OCI-LY1 (cell line): ENCODE measurements at regions not wholly inside any gene's neighbourhood (a gene's known extent, or its start where the extent isn't known, plus 50 kb on each side); places are given as distances from the start of the nearest gene placed in this dataset.
"Not testable (repeated sequence)": the region's sequence is repeated elsewhere in the genome, so short reads cannot be mapped to it uniquely, and the experiment has no call there.

Experiments used
- H2AFZ ChIP-seq: fragments of 200-600 bp; sonication (generic), shearing (Covaris generic); 2 replicates; pipeline ENCODE4 v1.6.0; 2014; ENCODE audit warnings: antibody characterized with exemption, mild to moderate bottlenecking, low read length
- H3F3A ChIP-seq: fragments of 200-600 bp; sonication (generic), shearing (Covaris generic); 2 replicates; pipeline ENCODE4 v1.6.0; 2014; ENCODE audit warnings: mild to moderate bottlenecking, antibody characterized with exemption, low read length, moderate library complexity; ENCODE audit not compliant: insufficient read depth
- H3K27ac ChIP-seq: fragments of 200-600 bp; sonication (generic); 2 replicates; pipeline ENCODE4 v1.5.1; 2014; ENCODE audit warnings: low read length, mixed run types, mild to moderate bottlenecking, low read depth; ENCODE audit not compliant: poor library complexity, severe bottlenecking
- H3K27me3 ChIP-seq: fragments of 200-600 bp; sonication (generic); 2 replicates; pipeline ENCODE4 v1.6.0; 2014; ENCODE audit warnings: antibody characterized with exemption, mild to moderate bottlenecking, low read length, moderate library complexity; ENCODE audit not compliant: insufficient read depth
- H3K36me3 ChIP-seq: fragments of 200-600 bp; sonication (generic); 2 replicates; pipeline ENCODE4 v1.6.1; 2014; ENCODE audit warnings: mild to moderate bottlenecking, antibody characterized with exemption, low read length, moderate library complexity, mixed read lengths; ENCODE audit not compliant: insufficient read depth
- H3K4me1 ChIP-seq: fragments of 200-600 bp; sonication (generic); 2 replicates; pipeline ENCODE4 v1.5.1; 2014; ENCODE audit warnings: mild to moderate bottlenecking, low read length, moderate library complexity; ENCODE audit not compliant: insufficient read depth, severe bottlenecking
- H3K4me2 ChIP-seq: fragments of 200-600 bp; sonication (generic), shearing (Covaris generic); 2 replicates; pipeline ENCODE4 v1.6.1; 2014; ENCODE audit warnings: low read length
- H3K4me3 ChIP-seq: fragments of 200-600 bp; sonication (generic); 2 replicates; pipeline ENCODE4 v1.5.1; 2014; ENCODE audit warnings: low read length, low read depth, mild to moderate bottlenecking, mixed read lengths; ENCODE audit not compliant: poor library complexity, severe bottlenecking
- H3K79me2 ChIP-seq: fragments of 200-600 bp; shearing (Covaris generic); 2 replicates; pipeline ENCODE4 v1.6.1; 2016; ENCODE audit warnings: mixed run types, low read length, mixed read lengths; ENCODE audit not compliant: insufficient read depth
- H3K9ac ChIP-seq: fragments of 200-600 bp; sonication (generic), shearing (Covaris generic); 2 replicates; pipeline ENCODE4 v1.6.1; 2014; ENCODE audit warnings: mild to moderate bottlenecking, low read length, mixed read lengths
- H3K9me2 ChIP-seq: fragments of 200-600 bp; sonication (generic), shearing (Covaris generic); 2 replicates; pipeline ENCODE4 v1.6.1; 2014; ENCODE audit warnings: low read depth, mild to moderate bottlenecking, low read length, mixed read lengths
- H3K9me3 ChIP-seq: fragments of 200-600 bp; shearing (Covaris generic); 2 replicates; pipeline ENCODE4 v1.6.1; 2014; ENCODE audit warnings: low read length, mixed read lengths
- H4K20me1 ChIP-seq: fragments of 200-600 bp; sonication (generic), shearing (Covaris generic); 2 replicates; pipeline ENCODE4 v1.6.0; 2016; ENCODE audit warnings: mild to moderate bottlenecking, low read length; ENCODE audit not compliant: insufficient read depth

DNA sequence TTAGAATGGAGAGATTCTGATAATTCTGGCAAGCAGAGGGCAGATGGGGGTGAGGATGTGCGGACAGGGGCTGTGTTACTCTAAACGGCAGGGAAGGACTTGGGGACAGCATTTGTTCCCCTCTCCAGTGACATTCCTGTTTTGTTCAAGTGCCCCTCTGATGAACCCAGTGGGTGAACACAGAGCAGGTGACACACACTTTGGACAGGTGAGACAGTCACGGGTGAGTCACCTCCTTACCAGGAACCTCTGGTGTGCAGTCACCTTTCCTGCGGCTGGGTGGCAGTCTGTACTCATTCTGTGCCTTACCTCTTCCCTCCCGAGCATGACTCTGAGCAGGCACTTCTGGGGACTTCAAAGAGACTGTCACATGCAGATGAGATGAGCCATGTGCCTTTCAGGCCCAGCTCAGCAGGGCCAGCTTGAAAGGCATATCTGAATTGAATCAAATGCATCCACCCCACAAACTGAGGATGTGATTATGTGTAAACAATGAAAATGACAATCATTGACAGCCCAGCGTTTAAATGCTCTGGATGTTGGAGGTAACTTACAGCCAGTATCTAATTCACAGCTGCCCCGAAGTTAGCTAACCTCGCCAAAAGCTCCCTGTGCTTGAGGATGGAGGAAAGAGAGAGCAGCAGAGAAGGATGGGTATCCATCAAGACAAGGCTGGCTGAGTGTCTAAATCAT lies 362.4 kb downstream of the BCL2L11 start:
- not testable (repeated sequence) for H3K4me3 ChIP-seq, H3K4me2 ChIP-seq, H3K36me3 ChIP-seq, H3K79me2 ChIP-seq, H3K27me3 ChIP-seq, H4K20me1 ChIP-seq, H3K9me2 ChIP-seq, H2AFZ ChIP-seq, H3F3A ChIP-seq, H3K9me3 ChIP-seq
- Histone ChIP-seq H3K4me1 (peaks cover 63% of the 10 kb centered on the region), H3K9ac (peak overlapping the region; percentile 42; the same call in 1 of the 2 replicates), H3K27ac (peak overlapping the region; percentile 94)

DNA sequence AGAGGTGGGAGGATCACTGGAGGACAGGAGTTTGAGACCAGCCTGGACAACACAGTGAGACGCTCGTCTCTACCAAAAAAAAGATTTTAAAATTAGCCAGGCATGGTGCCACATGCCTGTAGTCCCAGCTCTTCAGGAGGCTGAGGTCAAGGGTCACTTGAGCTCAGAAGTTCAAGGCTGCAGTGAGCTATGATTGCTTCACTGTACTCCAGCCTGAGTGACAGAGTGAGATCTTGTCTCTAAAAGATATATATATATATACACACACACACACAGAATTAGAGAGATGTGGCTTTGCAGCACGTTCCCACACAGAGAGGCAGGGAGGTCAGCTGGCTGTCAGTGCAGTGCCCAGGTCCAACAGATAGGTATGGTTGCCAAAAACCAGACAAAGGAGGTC lies 363.4 kb downstream of the BCL2L11 start:
- not testable (repeated sequence) for H3K9me3 ChIP-seq, H2AFZ ChIP-seq

DNA sequence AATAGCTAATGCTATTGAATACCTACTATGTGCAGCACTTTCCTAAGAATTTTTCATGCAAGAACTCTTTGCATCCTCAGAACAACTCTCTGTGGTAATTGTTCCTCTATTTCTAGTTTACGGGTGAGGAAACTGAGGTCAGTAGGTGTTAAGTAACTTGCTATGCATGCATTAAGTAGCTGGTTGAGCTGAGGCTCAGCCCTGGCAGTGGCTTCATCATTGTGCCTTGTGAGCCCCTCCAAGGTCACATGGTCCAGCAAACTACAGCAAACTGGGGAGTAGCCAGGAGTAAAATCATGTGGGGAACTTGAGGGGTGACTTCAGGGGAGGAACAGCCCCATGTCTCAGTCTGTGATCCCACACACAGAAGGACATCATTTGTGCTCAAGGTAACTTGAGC lies 365.2 kb downstream of the BCL2L11 start:
- not testable (repeated sequence) for H3K27me3 ChIP-seq, H3K9me3 ChIP-seq, H2AFZ ChIP-seq, H3F3A ChIP-seq, H4K20me1 ChIP-seq, H3K79me2 ChIP-seq, H3K4me2 ChIP-seq, H3K9me2 ChIP-seq, H3K36me3 ChIP-seq, H3K27ac ChIP-seq, H3K9ac ChIP-seq, H3K4me3 ChIP-seq
- H3K4me1 ChIP-seq = peaks cover 35% of the 10 kb centered on the region

More for the DNA sequence above, 363.4 kb downstream of the BCL2L11 start:
- not testable (repeated sequence) for H3K79me2 ChIP-seq, H3F3A ChIP-seq, H3K9me2 ChIP-seq, H3K4me3 ChIP-seq, H3K4me2 ChIP-seq, H4K20me1 ChIP-seq, H3K27me3 ChIP-seq, H3K9ac ChIP-seq, H3K36me3 ChIP-seq
- Histone ChIP-seq H3K27ac (peak overlapping the region; percentile 71), H3K4me1 (peaks cover 53% of the 10 kb centered on the region)

DNA sequence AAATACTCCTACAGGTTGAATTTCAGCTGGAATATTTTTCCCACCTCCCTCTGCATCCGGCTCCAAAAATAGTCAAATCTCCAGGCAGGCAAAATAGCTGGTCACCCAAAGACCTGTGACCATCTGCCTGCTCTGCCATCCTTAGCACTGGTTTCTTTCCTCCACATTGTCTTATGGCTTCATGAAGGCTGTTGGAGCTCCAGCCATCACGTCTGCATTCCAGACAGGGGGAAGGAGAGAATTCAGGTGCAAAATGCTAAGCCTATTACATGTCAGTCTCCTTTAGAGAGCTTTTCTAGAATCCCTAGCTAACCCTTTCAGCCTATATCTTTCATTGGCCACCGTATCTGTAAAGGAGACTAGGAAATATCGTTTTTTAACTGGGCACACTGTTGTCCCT lies 367.7 kb downstream of the BCL2L11 start:
- not testable (repeated sequence) for H3K4me3 ChIP-seq, H2AFZ ChIP-seq, H3F3A ChIP-seq, H3K9ac ChIP-seq, H3K79me2 ChIP-seq, H3K9me2 ChIP-seq, H4K20me1 ChIP-seq, H3K36me3 ChIP-seq, H3K9me3 ChIP-seq, H3K27me3 ChIP-seq, H3K27ac ChIP-seq, H3K4me2 ChIP-seq
- H3K4me1 ChIP-seq = peaks cover 12% of the 10 kb centered on the region

DNA sequence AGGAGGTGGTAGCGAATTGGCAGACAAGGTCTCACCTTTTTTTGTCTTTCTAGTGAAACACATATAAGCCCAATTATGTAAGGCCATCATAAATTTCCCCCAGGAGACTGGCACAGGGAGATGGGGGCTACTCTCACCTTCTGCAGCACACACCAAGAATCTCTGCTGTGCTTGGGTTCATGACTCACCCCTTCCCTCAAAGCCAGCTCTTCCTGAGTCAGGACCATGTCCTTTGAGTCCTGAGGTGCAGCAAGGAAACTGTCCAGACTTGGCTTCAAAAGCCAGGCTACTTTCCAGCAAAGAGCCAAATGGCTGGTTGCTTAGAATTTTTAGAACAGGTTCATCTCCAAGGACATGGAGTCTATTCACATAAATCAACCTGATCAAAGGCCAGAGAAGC lies 368.7 kb downstream of the BCL2L11 start:
- not testable (repeated sequence) for H3K4me3 ChIP-seq, H3K27ac ChIP-seq, H3K79me2 ChIP-seq, H3K27me3 ChIP-seq, H3F3A ChIP-seq, H2AFZ ChIP-seq, H3K9me3 ChIP-seq, H3K36me3 ChIP-seq, H3K9ac ChIP-seq, H3K9me2 ChIP-seq, H4K20me1 ChIP-seq, H3K4me2 ChIP-seq
- peaks cover 11% of the 10 kb centered on the region for H3K4me1 ChIP-seq

DNA sequence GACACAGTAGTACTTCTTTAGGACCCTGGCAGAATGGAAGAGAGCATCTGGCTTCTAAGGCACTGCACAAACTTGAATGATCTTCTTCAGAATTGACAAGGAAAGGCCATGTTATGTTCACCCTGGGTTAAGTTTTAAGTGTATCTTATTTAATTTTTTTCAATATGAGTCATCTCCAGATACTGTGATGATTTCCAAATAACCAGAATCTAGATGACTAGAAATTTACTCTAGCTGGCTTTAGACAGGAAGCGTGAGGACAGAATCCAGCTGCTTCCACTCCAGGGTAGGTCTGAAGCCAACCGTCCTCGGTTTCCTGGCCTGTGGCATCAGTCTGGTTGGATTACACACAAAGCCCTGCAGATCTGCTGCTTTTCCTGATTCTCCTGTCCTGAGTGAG lies 370.5 kb downstream of the BCL2L11 start:
- H3K79me2 ChIP-seq, H3K9ac ChIP-seq, H3K4me3 ChIP-seq, H3K4me2 ChIP-seq, H3K36me3 ChIP-seq, H4K20me1 ChIP-seq, H3K9me3 ChIP-seq, H3K27me3 ChIP-seq, H3K9me2 ChIP-seq, H3F3A ChIP-seq, H2AFZ ChIP-seq, H3K27ac ChIP-seq: not testable (repeated sequence)
- H3K4me1 ChIP-seq = peaks cover 21% of the 10 kb centered on the region

DNA sequence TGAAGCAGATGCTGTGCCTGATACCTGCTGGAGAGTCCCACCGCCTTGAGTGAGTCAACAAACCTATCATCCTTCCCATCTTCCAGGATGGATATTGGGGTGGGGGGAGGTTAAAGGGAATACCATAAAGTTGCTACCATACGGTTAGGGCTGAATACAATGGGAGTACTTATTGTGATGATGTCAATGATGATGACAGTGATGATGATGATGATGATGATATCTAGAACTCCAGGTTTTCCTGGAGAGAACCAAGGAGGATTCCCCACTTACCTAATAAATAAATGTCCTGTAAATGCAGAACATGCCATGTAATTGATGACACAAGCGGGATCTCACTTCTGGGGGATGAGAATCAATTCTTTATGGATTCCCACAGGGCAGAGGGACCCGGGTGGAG lies 370.9 kb downstream of the BCL2L11 start:
- not testable (repeated sequence) for H4K20me1 ChIP-seq, H3K9ac ChIP-seq, H3F3A ChIP-seq, H3K9me2 ChIP-seq, H3K36me3 ChIP-seq, H3K27me3 ChIP-seq, H3K9me3 ChIP-seq, H2AFZ ChIP-seq, H3K79me2 ChIP-seq, H3K4me3 ChIP-seq, H3K27ac ChIP-seq, H3K4me2 ChIP-seq
- peaks cover 21% of the 10 kb centered on the region for H3K4me1 ChIP-seq
